HG03354 (cell line): ENCODE measurements at regions not wholly inside any gene's neighbourhood (a gene's known extent, or its start where the extent isn't known, plus 50 kb on each side); places are given as distances from the start of the nearest gene placed in this dataset.

Experiments used
- ATAC-seq: cut with Tn5 transposase; IDR thresholded peaks from one replicate; pipeline ENCODE4 v1.9.1; 2021; ENCODE audit warnings: mild to moderate bottlenecking; ENCODE audit not compliant: unreplicated experiment, poor library complexity, severe bottlenecking

- ATAC-seq = no peak
These were observed 543.9 kb downstream of the TLE1 start for GRCh38 chr9:81145331-81145963.

DNA sequence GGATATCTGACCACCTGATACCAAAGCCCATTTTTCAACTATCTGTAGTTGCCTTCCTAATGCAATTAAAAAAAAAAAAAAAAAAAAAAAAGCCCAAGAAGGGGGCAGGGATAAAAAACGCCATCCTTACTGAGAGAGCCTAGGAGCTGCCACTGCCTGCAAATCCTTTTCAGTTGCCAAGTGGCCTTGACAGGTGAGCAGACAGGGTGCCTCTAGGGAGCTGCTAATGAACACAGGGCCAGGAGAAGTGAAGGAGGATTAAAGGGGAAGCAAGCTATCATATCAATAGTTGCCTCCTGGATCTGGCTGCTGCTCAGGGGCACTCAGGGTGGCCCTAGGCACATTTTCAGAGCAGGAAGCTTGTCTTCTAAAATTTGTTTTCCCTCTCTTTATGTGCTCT is 547.4 kb downstream of the TLE1 start:
- ATAC-seq = no peak

- no peak for ATAC-seq
These were observed 551.3 kb downstream of the TLE1 start for GRCh38 chr9:81137976-81138568.

DNA sequence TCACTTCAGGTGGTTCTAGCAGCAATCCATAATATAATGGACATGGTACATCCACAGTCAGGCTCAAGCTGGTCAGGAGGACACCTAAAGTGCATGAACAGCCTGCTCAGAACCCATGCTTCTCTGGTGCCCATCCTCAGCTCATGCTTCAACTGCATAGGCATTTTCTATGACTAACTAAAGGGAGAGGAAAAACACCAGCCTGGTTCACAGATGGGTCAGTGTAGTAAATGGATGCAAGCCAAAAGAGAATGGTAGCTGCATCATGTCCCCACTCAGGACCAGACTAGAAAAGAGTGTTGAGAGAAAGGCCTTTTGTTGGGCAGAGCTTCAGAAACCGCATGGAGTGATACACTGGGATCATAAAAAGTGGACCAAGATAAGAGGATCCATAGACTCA is 556.6 kb downstream of the TLE1 start:
- no peak for ATAC-seq

DNA sequence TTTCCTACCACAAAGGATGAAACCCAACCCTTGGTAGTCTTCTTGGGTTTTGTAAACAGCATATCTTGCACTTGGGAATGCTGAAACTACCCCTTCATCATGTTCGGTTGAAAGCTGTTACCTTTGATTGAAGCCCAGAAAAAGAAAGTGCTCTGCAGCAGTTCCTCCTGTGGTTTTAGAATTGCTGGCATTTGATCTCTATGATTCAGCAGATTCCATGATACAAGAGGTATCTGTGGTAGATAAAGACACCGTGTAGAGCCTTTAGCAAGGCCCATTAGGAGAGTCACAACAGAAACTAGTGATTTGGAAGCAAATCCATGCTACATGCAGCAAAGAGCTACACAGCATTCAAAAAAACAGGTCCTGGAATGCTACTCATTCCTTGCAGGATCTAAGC is 557.0 kb downstream of the TLE1 start:
- no peak for ATAC-seq

- ATAC-seq = no peak
These were observed 560.6 kb downstream of the TLE1 start for GRCh38 chr9:81128701-81129100.

DNA sequence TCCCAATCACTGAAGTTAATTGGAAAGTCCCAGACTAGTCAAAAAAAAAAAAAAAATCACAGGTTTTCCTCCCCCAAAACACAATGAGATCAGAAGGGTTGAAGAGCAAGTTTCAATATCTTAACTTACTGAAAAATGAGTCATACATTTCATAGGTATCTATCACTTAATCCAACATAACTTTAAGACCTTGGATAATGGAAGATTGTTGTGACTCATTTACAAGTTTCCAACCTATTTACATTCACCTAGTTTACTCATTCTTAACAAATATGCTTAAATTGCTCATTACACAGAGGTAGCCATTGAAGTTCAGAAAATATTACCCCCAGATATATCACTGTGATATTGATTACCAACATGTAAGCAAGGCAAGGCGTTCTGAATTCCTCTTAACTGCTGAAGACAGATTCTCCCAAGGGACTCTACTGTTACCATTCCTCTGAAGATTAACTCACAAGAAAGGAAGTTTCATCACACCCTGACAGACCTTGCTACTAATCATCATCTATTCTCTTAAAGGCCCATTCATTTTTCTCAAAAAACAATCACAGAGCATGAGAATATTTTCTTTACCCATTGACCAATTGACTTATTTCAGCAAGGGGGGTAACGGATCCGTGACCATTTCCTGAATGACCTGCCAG is 563.8 kb downstream of the TLE1 start:
- ATAC-seq = peak; percentile 52

- ATAC-seq = no peak
These were observed 565.8 kb downstream of the TLE1 start for GRCh38 chr9:81123526-81123925.

GRCh38 chr9:81122749-81123148 is 566.6 kb downstream of the TLE1 start:
- ATAC-seq = no peak

DNA sequence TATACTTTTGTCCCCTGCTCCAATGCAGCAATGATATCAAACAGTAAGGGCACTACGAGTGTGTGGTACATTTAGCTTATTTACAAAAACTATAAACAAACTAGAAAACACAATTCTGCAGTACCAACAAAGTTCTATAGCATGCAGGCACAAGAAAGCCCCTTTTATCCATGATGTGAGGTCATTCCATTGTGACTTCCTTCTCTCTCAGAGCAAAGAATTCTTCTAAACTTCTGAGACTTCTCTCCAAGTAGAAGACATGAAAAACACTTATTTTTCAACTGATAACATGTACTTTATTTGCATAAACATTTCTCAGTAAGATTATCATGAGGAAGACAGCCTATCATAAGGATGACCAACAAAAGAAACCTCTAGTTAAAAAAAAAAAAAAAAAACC is 569.8 kb downstream of the TLE1 start:
- no peak for ATAC-seq

GRCh38 chr9:81118416-81118815 is 570.9 kb downstream of the TLE1 start:
- ATAC-seq = no peak

DNA sequence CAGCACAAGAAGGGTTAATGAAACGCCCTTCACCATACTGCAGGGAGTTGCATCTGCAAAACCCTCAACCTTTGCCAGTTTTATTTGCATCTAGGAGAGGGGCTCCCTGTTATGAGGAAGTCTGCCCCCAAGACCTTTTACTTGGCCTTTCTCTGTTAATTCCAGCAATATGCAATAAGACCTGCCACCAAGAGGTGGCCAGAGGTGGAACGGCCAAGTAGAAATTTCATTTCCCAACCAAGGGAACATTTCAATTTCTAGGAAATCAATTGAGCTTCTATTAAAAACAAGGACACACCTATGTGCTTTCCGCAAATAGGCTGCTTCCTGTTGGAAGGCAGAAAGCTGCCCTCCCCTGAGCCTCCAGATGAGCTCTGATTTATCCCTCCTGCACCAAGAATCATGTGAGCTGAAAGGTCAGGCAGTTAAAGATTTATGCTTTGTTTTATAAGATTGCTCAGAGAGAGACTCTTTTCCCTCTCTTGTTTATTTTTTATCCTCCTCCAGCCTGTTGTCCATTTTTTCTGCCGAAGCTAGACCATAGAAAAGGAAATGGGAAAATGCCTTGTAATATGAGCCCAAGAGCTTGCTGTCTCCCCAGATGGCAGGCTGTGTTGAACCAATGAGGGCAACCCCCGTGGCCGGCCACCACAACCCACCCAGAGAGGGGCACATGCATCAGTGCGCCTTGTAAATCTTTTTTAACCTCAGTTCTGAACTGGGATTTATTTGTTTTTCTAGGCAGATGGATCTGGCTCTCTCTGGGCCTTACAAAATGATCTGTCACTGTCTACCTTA is 572.8 kb downstream of the TLE1 start:
- ATAC-seq = no peak

GRCh38 chr9:81113453-81114124 is 575.8 kb downstream of the TLE1 start:
- ATAC-seq = peak; percentile 69

- no peak for ATAC-seq
These were observed 576.5 kb downstream of the TLE1 start for GRCh38 chr9:81112627-81113452.

- ATAC-seq = no peak
These were observed 580.5 kb downstream of the TLE1 start for GRCh38 chr9:81108821-81109220.

- no peak for ATAC-seq
These were observed 581.0 kb downstream of the TLE1 start for GRCh38 chr9:81108391-81108790.

GRCh38 chr9:81103597-81104471 is 585.5 kb downstream of the TLE1 start:
- no peak for ATAC-seq

DNA sequence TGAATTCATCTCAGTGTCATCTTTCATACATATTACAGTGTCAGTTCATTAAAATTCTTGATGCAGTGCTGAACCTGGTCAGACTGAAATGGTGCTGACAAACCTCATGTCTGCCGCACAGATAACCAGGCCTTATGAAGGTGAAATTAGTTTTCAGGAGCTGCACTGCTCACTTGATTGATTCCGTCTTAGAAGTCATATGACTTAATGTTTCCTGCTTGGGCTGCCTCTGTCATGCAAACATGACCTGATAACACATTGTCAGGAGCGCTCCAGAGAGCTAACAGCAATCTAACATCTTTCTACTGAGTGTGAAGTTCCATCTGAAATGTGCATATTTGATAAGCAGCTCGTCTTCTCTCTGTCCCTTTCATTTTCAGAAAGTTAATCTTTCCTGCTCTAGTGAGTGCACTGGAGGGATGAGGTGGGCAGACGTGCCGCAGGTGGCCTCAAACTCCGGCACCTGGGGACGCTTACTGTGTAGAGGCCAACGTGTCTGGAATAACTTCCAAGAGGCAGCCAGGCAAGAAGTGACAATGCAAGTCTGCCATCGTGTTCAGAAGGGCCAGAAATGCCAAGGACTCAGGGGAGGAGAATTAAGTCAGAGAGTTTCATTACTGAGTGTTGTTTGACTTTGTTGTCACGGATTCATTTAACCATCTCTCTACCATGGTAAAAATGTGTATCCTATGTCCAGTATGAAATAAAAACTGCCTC is 592.1 kb downstream of the TLE1 start:
- no peak for ATAC-seq
